GM18909 (cell line): ENCODE measurements at regions not wholly inside any gene's neighbourhood (a gene's known extent, or its start where the extent isn't known, plus 50 kb on each side); places are given as distances from the start of the nearest gene placed in this dataset.

Experiments
- ATAC-seq: cut with Tn5 transposase; IDR thresholded peaks from one replicate; pipeline ENCODE4 v1.9.1; 2021; ENCODE audit warnings: mild to moderate bottlenecking; ENCODE audit not compliant: unreplicated experiment, poor library complexity

GRCh38 chr6:154596701-154597100 is 86.2 kb upstream of the CNKSR3 start:
- ATAC-seq, result no peak

GRCh38 chr6:154598399-154598798 is 87.9 kb upstream of the CNKSR3 start:
- no peak for ATAC-seq

GRCh38 chr6:154602296-154602695 is 91.8 kb upstream of the CNKSR3 start:
- no peak for ATAC-seq

GRCh38 chr6:154602708-154603107 is 92.2 kb upstream of the CNKSR3 start:
- ATAC-seq, result no peak

- peak; percentile 34 for ATAC-seq
Measured at GRCh38 chr6:154604119-154604518, 93.6 kb upstream of the CNKSR3 start.

- peak; percentile 62 for ATAC-seq
Measured at GRCh38 chr6:154605178-154605881, 94.8 kb upstream of the CNKSR3 start.

GRCh38 chr6:154605882-154606370 is 95.4 kb upstream of the CNKSR3 start:
- no peak for ATAC-seq

GRCh38 chr6:154606457-154606856 is 96.0 kb upstream of the CNKSR3 start:
- peak; percentile 82 for ATAC-seq

- no peak for ATAC-seq
Measured at GRCh38 chr6:154606860-154607259, 96.4 kb upstream of the CNKSR3 start.

GRCh38 chr6:154611241-154611640 is 100.8 kb upstream of the CNKSR3 start:
- ATAC-seq, result peak; percentile 40

GRCh38 chr6:154611847-154612246 is 101.4 kb upstream of the CNKSR3 start:
- ATAC-seq, result no peak

- no peak for ATAC-seq
Measured at GRCh38 chr6:154613137-154613676, 102.7 kb upstream of the CNKSR3 start.

GRCh38 chr6:154614101-154614500 is 103.6 kb upstream of the CNKSR3 start:
- no peak for ATAC-seq

GRCh38 chr6:154614641-154615040 is 104.2 kb upstream of the CNKSR3 start:
- no peak for ATAC-seq

GRCh38 chr6:154615483-154616025 is 105.1 kb upstream of the CNKSR3 start:
- no peak for ATAC-seq

- no peak for ATAC-seq
Measured at GRCh38 chr6:154617175-154617574, 106.7 kb upstream of the CNKSR3 start.

GRCh38 chr6:154619146-154619545 is 108.7 kb upstream of the CNKSR3 start:
- ATAC-seq, result no peak

- no peak for ATAC-seq
Measured at GRCh38 chr6:154621686-154622085, 111.2 kb upstream of the CNKSR3 start.

GRCh38 chr6:154622618-154623336 is 110.4 kb upstream of the SCAF8 start:
- ATAC-seq, result no peak

GRCh38 chr6:154623391-154623790 is 109.8 kb upstream of the SCAF8 start:
- ATAC-seq, result no peak

- no peak for ATAC-seq
Measured at GRCh38 chr6:154624038-154624599, 109.1 kb upstream of the SCAF8 start.
